Non-pigmented ciliary epithelial cell (primary cell): ENCODE measurements at regions not wholly inside any gene's neighbourhood (a gene's known extent, or its start where the extent isn't known, plus 50 kb on each side); places are given as distances from the start of the nearest gene placed in this dataset.
"Not testable (repeated sequence)": the region's sequence is repeated elsewhere in the genome, so short reads cannot be mapped to it uniquely, and the experiment has no call there.

ENCODE experiments used
- DNase-seq: peaks from one replicate; pipeline ENCODE4 v3.0.0-alpha.2; 2010; ENCODE audit warnings: low read depth

- DNase-seq = not testable (repeated sequence)
Observed at GRCh38 chr15:84152381-84152979, 83.1 kb upstream of the GOLGA6L4 start.

GRCh38 chr15:84153655-84154140 is 81.9 kb upstream of the GOLGA6L4 start:
- DNase-seq = not testable (repeated sequence)

GRCh38 chr15:84154314-84154713 is 81.3 kb upstream of the GOLGA6L4 start:
- not testable (repeated sequence) for DNase-seq

- not testable (repeated sequence) for DNase-seq
Observed at GRCh38 chr15:84154787-84155186, 80.8 kb upstream of the GOLGA6L4 start.

GRCh38 chr15:84155792-84156587 is 79.6 kb upstream of the GOLGA6L4 start:
- DNase-seq = not testable (repeated sequence)

GRCh38 chr15:84156588-84156840 is 79.1 kb upstream of the GOLGA6L4 start:
- DNase-seq = not testable (repeated sequence)

GRCh38 chr15:84157056-84157632 is 78.4 kb upstream of the GOLGA6L4 start:
- not testable (repeated sequence) for DNase-seq

GRCh38 chr15:84157857-84158256 is 77.7 kb upstream of the GOLGA6L4 start:
- not testable (repeated sequence) for DNase-seq

- DNase-seq = not testable (repeated sequence)
Observed at GRCh38 chr15:84159346-84160269, 76.0 kb upstream of the GOLGA6L4 start.

GRCh38 chr15:84164423-84165292 is 70.9 kb upstream of the GOLGA6L4 start:
- not testable (repeated sequence) for DNase-seq

- not testable (repeated sequence) for DNase-seq
Observed at GRCh38 chr15:84170029-84170428, 65.5 kb upstream of the GOLGA6L4 start.

GRCh38 chr15:84173231-84173610 is 62.4 kb upstream of the GOLGA6L4 start:
- DNase-seq = not testable (repeated sequence)
